Motor neuron (in vitro differentiated cells): ENCODE measurements at regions not wholly inside any gene's neighbourhood (a gene's known extent, or its start where the extent isn't known, plus 50 kb on each side); places are given as distances from the start of the nearest gene placed in this dataset.
A peak's percentile ranks its signal among the peaks of the same experiment; 100 is the strongest.

Experiments
- ATAC-seq, 8 experiments: fragments of 200-7000 bp; cut with Tn5 transposase; replicated peaks in 6 of 8; 2 replicates each; pipeline ENCODE4 v1.8.0; 2021; ENCODE audit warnings: mild to moderate bottlenecking in 8 of 8, moderate library complexity in 8 of 8
- H3K27ac ChIP-seq, 2 donors: fragments of 250-450 bp; sonication (Bioruptor Pico); 2 replicates each; pipeline ENCODE4 v1.9.0; 2021; ENCODE audit warnings: antibody characterized with exemption in 2 of 2, mild to moderate bottlenecking in 2 of 2, moderate library complexity in 1 of 2
- H3K4me1 ChIP-seq, 2 donors: fragments of 250-450 bp; sonication (Bioruptor Pico); replicated peaks in 1 of 2; 2 replicates each; pipeline ENCODE4 v1.6.1; 2021; ENCODE audit warnings: antibody characterized with exemption in 2 of 2, mild to moderate bottlenecking in 2 of 2, moderate library complexity in 1 of 2
- H3K4me3 ChIP-seq, 5 donors: fragments of 250-450 bp; sonication (Bioruptor Pico); 2 replicates each; pipeline ENCODE4 v1.9.0; 2021; ENCODE audit warnings: antibody characterized with exemption in 5 of 5, mild to moderate bottlenecking in 5 of 5, moderate library complexity in 4 of 5
- WGBS, 10 experiments: fragments of 450-650 bp; shearing (Covaris generic); methylation state at CpG; one replicate each; pipeline ENCODE4 v1.0.0; 2022; 5-methylcytosine and 5-hydroxymethylcytosine counted together
- in situ Hi-C, 9 experiments: fragments of 400-800 bp; cut with MboI; loops; one replicate each; pipeline ENCODE4 v1.15.0; 2021; ENCODE audit warnings: low sequenced_read_pairs in 9 of 9, low pct_unique_long_range_greater_than_20kb in 2 of 9; ENCODE audit not compliant: unreplicated experiment in 9 of 9

- Histone ChIP-seq H3K4me1 (peaks cover 0 to 7% of the 10 kb centered on the region in 2 donors), H3K27ac (no peak overlapping the region), H3K4me3 (no peak overlapping the region)
- ATAC-seq, result peak in 2 of 8 experiments; percentile 20 to 25
- WGBS, 10 experiments, result 33 to 100% (median 58%) methylated on average over 1 to 4 of the region's 6 CpGs; no CpG with 5 or more reads in 6 of the 10 experiments
- in situ Hi-C loops, result no loop called here
Observed at GRCh38 chr21:38912789-38913119, 107.0 kb downstream of the ETS2 start.

- H3K4me1 ChIP-seq, result peaks cover 0 to 9% of the 10 kb centered on the region in 2 donors
- in situ Hi-C loops, result no loop called here
- H3K4me3 ChIP-seq, result no peak overlapping the region
- no peak overlapping the region for H3K27ac ChIP-seq
- 40 to 100% (median 86%) methylated on average over 1 to 2 of the region's 7 CpGs; no CpG with 5 or more reads in 5 of the 10 experiments for WGBS, 10 experiments
- no peak for ATAC-seq
Observed at GRCh38 chr21:38912102-38912629, 106.4 kb downstream of the ETS2 start.

- H3K27ac ChIP-seq, result no peak overlapping the region
Observed at GRCh38 chr21:38911484-38912101, 105.9 kb downstream of the ETS2 start.

GRCh38 chr21:38910390-38911067 is 104.8 kb downstream of the ETS2 start:
- WGBS, 10 experiments, result 54 to 100% (median 82%) methylated on average over 1 to 6 of the region's 9 CpGs; no CpG with 5 or more reads in 3 of the 10 experiments
- Histone ChIP-seq H3K4me1 (peaks cover 0 to 14% of the 10 kb centered on the region in 2 donors), H3K27ac (no peak overlapping the region), H3K4me3 (no peak overlapping the region)
- no peak for ATAC-seq
- in situ Hi-C loops, result no loop called here

More at GRCh38 chr21:38911484-38912101, 105.9 kb downstream of the ETS2 start:
- Histone ChIP-seq H3K4me1 (peaks cover 0 to 14% of the 10 kb centered on the region in 2 donors), H3K4me3 (no peak overlapping the region)
- no peak for ATAC-seq
- in situ Hi-C loops, result no loop called here
- 35 to 100% (median 90%) methylated on average over 1 to 3 of the region's 3 CpGs; no CpG with 5 or more reads in 1 of the 10 experiments for WGBS, 10 experiments

- H3K27ac ChIP-seq, result peak overlapping the region in 1 of 2 donors; percentile 20
- in situ Hi-C loops, result no loop called here
Observed at GRCh38 chr21:38909929-38910328, 104.2 kb downstream of the ETS2 start.

GRCh38 chr21:38909109-38909508 is 103.4 kb downstream of the ETS2 start:
- Histone ChIP-seq H3K4me3 (no peak overlapping the region), H3K4me1 (peaks cover 0 to 14% of the 10 kb centered on the region in 2 donors), H3K27ac (no peak overlapping the region)
- WGBS, 10 experiments, result 80 to 100% (median 95%) methylated on average over 1 to 5 of the region's 8 CpGs; no CpG with 5 or more reads in 3 of the 10 experiments
- in situ Hi-C loops, result no loop called here
- ATAC-seq, result no peak

More at GRCh38 chr21:38909929-38910328, 104.2 kb downstream of the ETS2 start:
- H3K4me1 ChIP-seq, result peaks cover 0 to 14% of the 10 kb centered on the region in 2 donors
- 59 to 100% (median 90%) methylated on average over 2 to 3 of the region's 7 CpGs; no CpG with 5 or more reads in 6 of the 10 experiments for WGBS, 10 experiments
- no peak for ATAC-seq
- H3K4me3 ChIP-seq, result no peak overlapping the region

GRCh38 chr21:38908537-38908936 is 102.8 kb downstream of the ETS2 start:
- 69 to 100% (median 93%) methylated on average over 1 to 4 of the region's 4 CpGs; no CpG with 5 or more reads in 3 of the 10 experiments for WGBS, 10 experiments
- peaks cover 0 to 13% of the 10 kb centered on the region in 2 donors for H3K4me1 ChIP-seq
- in situ Hi-C loops, result no loop called here
- ATAC-seq, result no peak
- no peak overlapping the region for H3K27ac ChIP-seq
- no peak overlapping the region for H3K4me3 ChIP-seq

- 50 to 100% (median 73%) methylated on average over 1 to 5 of the region's 8 CpGs; no CpG with 5 or more reads in 3 of the 10 experiments for WGBS, 10 experiments
- H3K4me3 ChIP-seq, result no peak overlapping the region
- H3K27ac ChIP-seq, result no peak overlapping the region
- peaks cover 0 to 7% of the 10 kb centered on the region in 2 donors for H3K4me1 ChIP-seq
- no peak for ATAC-seq
- in situ Hi-C loops, result no loop called here
Observed at GRCh38 chr21:38905752-38906151, 100.0 kb downstream of the ETS2 start.

GRCh38 chr21:38905328-38905727 is 99.6 kb downstream of the ETS2 start:
- peaks cover 0 to 7% of the 10 kb centered on the region in 2 donors for H3K4me1 ChIP-seq
- in situ Hi-C loops, result no loop called here
- no peak overlapping the region for H3K4me3 ChIP-seq
- no peak for ATAC-seq
- H3K27ac ChIP-seq, result no peak overlapping the region
- WGBS, 10 experiments, result 79 to 100% (median 94%) methylated on average over 1 to 2 of the region's 4 CpGs; no CpG with 5 or more reads in 6 of the 10 experiments

GRCh38 chr21:38903690-38904139 is 98.0 kb downstream of the ETS2 start:
- ATAC-seq, result no peak
- in situ Hi-C loops, result no loop called here
- H3K27ac ChIP-seq, result no peak overlapping the region
- H3K4me3 ChIP-seq, result no peak overlapping the region
- 33 to 100% (median 79%) methylated on average over 1 to 9 of the region's 13 CpGs; no CpG with 5 or more reads in 2 of the 10 experiments for WGBS, 10 experiments
- H3K4me1 ChIP-seq, result peaks cover 0 to 7% of the 10 kb centered on the region in 2 donors

GRCh38 chr21:38902608-38903445 is 97.1 kb downstream of the ETS2 start:
- peaks cover 0 to 7% of the 10 kb centered on the region in 2 donors for H3K4me1 ChIP-seq
- in situ Hi-C loops, result no loop called here
- ATAC-seq, result no peak
- no peak overlapping the region for H3K27ac ChIP-seq
- WGBS, 10 experiments, result 70 to 100% (median 86%) methylated on average over 1 to 9 of the region's 9 CpGs; no CpG with 5 or more reads in 2 of the 10 experiments
- H3K4me3 ChIP-seq, result no peak overlapping the region

GRCh38 chr21:38900499-38900898 is 94.8 kb downstream of the ETS2 start:
- in situ Hi-C loops, result no loop called here
- 20 to 100% (median 67%) methylated on average over 1 to 2 of the region's 2 CpGs; no CpG with 5 or more reads in 5 of the 10 experiments for WGBS, 10 experiments
- Histone ChIP-seq H3K27ac (no peak overlapping the region), H3K4me1 (no peaks in the 10 kb centered on the region), H3K4me3 (no peak overlapping the region)
- no peak for ATAC-seq
